Hepatocyte (in vitro differentiated cells): ENCODE measurements at regions not wholly inside any gene's neighbourhood (a gene's known extent, or its start where the extent isn't known, plus 50 kb on each side); places are given as distances from the start of the nearest gene placed in this dataset.

Source experiments
- DNase-seq: peaks from one replicate; pipeline ENCODE4 v3.0.0-alpha.2; 2016; ENCODE audit warnings: low spot score
- H2AFZ ChIP-seq: fragments of 200-600 bp; sonication (generic); 2 replicates; pipeline ENCODE4 v1.6.0; 2016; ENCODE audit warnings: antibody characterized with exemption, mild to moderate bottlenecking
- H3K27ac ChIP-seq: fragments of 200-600 bp; sonication (generic); 2 replicates; pipeline ENCODE4 v1.5.1; 2016; ENCODE audit warnings: mild to moderate bottlenecking
- H3K27me3 ChIP-seq: fragments of 200-600 bp; sonication (generic); 2 replicates; pipeline ENCODE4 v1.6.1; 2016
- H3K36me3 ChIP-seq: fragments of 200-600 bp; sonication (generic); replicated peaks from 2 replicates; pipeline ENCODE4 v1.5.1; 2016; ENCODE audit warnings: low read depth; ENCODE audit not compliant: insufficient read depth
- H3K4me1 ChIP-seq: fragments of 200-600 bp; sonication (generic); 2 replicates; pipeline ENCODE4 v1.5.1; 2016; ENCODE audit warnings: mild to moderate bottlenecking, moderate library complexity; ENCODE audit not compliant: insufficient read depth
- H3K4me2 ChIP-seq: fragments of 200-600 bp; sonication (generic); 2 replicates; pipeline ENCODE4 v1.6.0; 2016
- H3K4me3 ChIP-seq: fragments of 200-600 bp; sonication (generic); 2 replicates; pipeline ENCODE4 v1.5.1; 2016; ENCODE audit warnings: mild to moderate bottlenecking
- H3K79me2 ChIP-seq: fragments of 200-600 bp; sonication (generic); 2 replicates; pipeline ENCODE4 v1.6.0; 2017; ENCODE audit warnings: mild to moderate bottlenecking
- H3K9me2 ChIP-seq: fragments of 200-600 bp; sonication (generic); replicated peaks from 2 replicates; pipeline ENCODE4 v1.6.0; 2017; ENCODE audit warnings: mild to moderate bottlenecking; ENCODE audit not compliant: insufficient read depth
- H3K9me3 ChIP-seq: fragments of 200-600 bp; sonication (generic); 2 replicates; pipeline ENCODE4 v1.5.1; 2016; ENCODE audit warnings: low read depth, mild to moderate bottlenecking
- H4K20me1 ChIP-seq: fragments of 200-600 bp; sonication (generic); 2 replicates; pipeline ENCODE4 v1.6.0; 2016; ENCODE audit warnings: mild to moderate bottlenecking; ENCODE audit not compliant: insufficient read depth, poor library complexity, severe bottlenecking
- EZH2 ChIP-seq: fragments of 200-600 bp; sonication (generic); IDR thresholded peaks from 2 replicates; pipeline ENCODE4 v1.6.1; 2016; ENCODE audit warnings: antibody characterized with exemption, mild to moderate bottlenecking, borderline replicate concordance
- EZH2phosphoT487 ChIP-seq: fragments of 200-600 bp; sonication (generic); IDR thresholded peaks from one replicate; pipeline ENCODE4 v1.6.1; 2018; ENCODE audit warnings: antibody characterized with exemption, mild to moderate bottlenecking, low read depth, moderate library complexity; ENCODE audit not compliant: unreplicated experiment, severe bottlenecking
- WGBS: methylation state at CpG from one replicate; pipeline ENCODE4 v1.1.6; 2016; ENCODE audit warnings: low lambda C conversion rate; ENCODE audit errors: missing lambda C conversion rate; 5-methylcytosine and 5-hydroxymethylcytosine counted together
- TF ChIP-seq, protein P1 (sequence below): fragments of 200-600 bp; sonication (generic); IDR thresholded peaks from 2 replicates; pipeline ENCODE4 v1.5.1; 2016; ENCODE audit warnings: antibody characterized with exemption, mild to moderate bottlenecking; ENCODE audit not compliant: poor library complexity

DNA sequence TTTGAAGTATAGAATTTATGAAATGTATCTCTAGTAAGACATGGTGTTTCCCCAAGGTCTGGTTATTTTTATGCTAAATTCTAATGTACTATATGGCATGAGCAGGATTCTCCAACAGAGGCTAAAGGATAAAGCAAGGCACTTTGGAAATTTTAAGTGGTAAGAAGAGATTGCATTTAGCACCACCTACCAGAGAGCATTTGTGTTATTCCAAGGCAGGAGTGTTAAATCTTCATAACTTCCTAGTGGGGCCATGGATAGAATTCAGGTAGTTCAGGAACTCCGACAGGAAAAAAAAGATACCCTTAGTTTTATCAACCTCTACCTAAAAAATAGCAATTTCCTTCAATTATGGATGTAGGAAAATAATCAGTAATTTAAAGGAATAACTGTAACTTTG is 497.4 kb upstream of the CRIM1 start:
- Histone ChIP-seq H3K27ac (no peak overlapping the region), H3K79me2 (no peaks in the 10 kb centered on the region), H3K4me2 (no peak overlapping the region), H3K4me3 (no peak overlapping the region), H3K9me2 (no peaks in the 10 kb centered on the region), H3K9me3 (no peaks in the 10 kb centered on the region), H3K27me3 (no peaks in the 10 kb centered on the region), H3K36me3 (no peaks in the 10 kb centered on the region), H3K4me1 (no peaks in the 10 kb centered on the region), H4K20me1 (no peaks in the 10 kb centered on the region), H2AFZ (no peak overlapping the region)
- WGBS: 89% methylated on average over 1 of the region's 1 CpG
- TF ChIP-seq EZH2 (no peak), EZH2phosphoT487 (no peak)
- TF ChIP-seq, protein P1, sequence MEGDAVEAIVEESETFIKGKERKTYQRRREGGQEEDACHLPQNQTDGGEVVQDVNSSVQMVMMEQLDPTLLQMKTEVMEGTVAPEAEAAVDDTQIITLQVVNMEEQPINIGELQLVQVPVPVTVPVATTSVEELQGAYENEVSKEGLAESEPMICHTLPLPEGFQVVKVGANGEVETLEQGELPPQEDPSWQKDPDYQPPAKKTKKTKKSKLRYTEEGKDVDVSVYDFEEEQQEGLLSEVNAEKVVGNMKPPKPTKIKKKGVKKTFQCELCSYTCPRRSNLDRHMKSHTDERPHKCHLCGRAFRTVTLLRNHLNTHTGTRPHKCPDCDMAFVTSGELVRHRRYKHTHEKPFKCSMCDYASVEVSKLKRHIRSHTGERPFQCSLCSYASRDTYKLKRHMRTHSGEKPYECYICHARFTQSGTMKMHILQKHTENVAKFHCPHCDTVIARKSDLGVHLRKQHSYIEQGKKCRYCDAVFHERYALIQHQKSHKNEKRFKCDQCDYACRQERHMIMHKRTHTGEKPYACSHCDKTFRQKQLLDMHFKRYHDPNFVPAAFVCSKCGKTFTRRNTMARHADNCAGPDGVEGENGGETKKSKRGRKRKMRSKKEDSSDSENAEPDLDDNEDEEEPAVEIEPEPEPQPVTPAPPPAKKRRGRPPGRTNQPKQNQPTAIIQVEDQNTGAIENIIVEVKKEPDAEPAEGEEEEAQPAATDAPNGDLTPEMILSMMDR: no peak
- no peak for DNase-seq

DNA sequence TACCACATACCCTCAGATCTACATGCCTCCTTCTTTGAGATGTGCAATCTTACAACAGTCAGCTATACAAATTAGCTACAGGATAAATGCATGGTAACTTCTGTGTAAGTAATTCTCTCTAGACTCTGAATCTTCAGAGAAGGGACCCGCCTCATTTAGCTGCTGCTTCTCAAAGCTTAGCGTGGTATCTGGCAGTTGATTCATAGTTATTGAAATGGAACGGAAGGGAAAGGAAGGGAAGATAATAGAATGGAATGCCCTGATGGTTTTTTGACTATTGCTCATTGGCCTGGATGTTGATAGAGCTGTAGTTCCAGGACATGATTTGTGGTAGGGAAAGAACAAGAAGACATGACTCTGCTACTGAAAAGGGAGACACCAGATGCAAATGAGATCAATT is 498.1 kb upstream of the CRIM1 start:
- H3K27ac ChIP-seq: no peak overlapping the region
- H3K4me2 ChIP-seq: no peak overlapping the region
- H3K27me3 ChIP-seq: no peaks in the 10 kb centered on the region
- H3K79me2 ChIP-seq: no peaks in the 10 kb centered on the region
- DNase-seq: no peak
- H2AFZ ChIP-seq: no peak overlapping the region
- H3K9me2 ChIP-seq: no peaks in the 10 kb centered on the region
- H4K20me1 ChIP-seq: no peaks in the 10 kb centered on the region
- WGBS: 86% methylated on average over 3 of the region's 3 CpGs
- no peaks in the 10 kb centered on the region for H3K9me3 ChIP-seq
- H3K4me1 ChIP-seq: no peaks in the 10 kb centered on the region
- H3K36me3 ChIP-seq: no peaks in the 10 kb centered on the region
- no peak overlapping the region for H3K4me3 ChIP-seq
- TF ChIP-seq EZH2: no peak
- TF ChIP-seq EZH2phosphoT487: no peak
- TF ChIP-seq, protein P1: no peak

DNA sequence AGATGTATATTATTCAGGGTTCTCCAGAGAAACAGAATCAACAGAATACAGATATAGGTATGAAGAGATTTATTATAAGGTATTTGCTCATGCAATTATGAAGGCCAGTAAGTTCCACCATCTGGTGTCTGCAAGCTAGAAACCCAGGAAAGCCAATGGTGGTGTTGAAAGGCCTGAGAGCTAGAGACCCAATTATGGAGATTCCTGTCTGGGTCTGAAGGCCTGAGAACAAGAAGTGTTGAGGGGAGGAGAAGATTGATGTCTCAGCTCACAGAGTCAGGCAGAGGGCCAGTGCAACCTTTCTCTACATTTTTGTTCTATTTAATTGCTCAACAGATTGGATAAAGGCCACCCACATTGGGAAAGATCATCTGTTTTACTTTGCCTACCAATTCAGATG is 524.2 kb upstream of the CRIM1 start:
- Histone ChIP-seq H3K4me1 (no peaks in the 10 kb centered on the region), H3K27ac (no peak overlapping the region), H3K9me2 (no peaks in the 10 kb centered on the region), H2AFZ (no peak overlapping the region), H3K27me3 (no peaks in the 10 kb centered on the region), H3K9me3 (no peaks in the 10 kb centered on the region), H3K4me3 (no peak overlapping the region), H3K4me2 (no peak overlapping the region), H4K20me1 (no peaks in the 10 kb centered on the region), H3K36me3 (no peaks in the 10 kb centered on the region), H3K79me2 (no peaks in the 10 kb centered on the region)
- TF ChIP-seq, protein P1: no peak
- no peak for TF ChIP-seq EZH2
- TF ChIP-seq EZH2phosphoT487: no peak
- no peak for DNase-seq

DNA sequence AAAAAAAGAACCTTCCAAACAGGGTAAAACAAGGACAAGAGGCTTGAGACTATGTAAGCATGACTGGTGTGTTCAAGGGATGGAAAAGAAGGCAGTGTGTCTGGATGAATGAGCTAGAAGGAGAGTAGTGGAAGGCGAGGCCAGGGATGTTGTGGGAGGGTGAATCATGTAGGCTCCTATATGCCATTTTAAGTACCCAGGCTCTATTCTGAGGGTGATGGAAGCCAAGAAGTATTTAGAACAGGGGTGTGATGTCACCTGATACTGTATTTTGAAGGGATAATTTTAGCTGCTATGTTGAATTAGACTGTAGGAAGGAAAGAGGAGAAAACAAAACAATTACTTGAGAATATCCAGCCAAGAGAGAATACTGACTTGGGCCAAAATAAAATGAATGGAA is 524.7 kb upstream of the CRIM1 start:
- H4K20me1 ChIP-seq: no peaks in the 10 kb centered on the region
- no peaks in the 10 kb centered on the region for H3K79me2 ChIP-seq
- WGBS: 82% methylated on average over 1 of the region's 1 CpG
- no peak overlapping the region for H3K4me2 ChIP-seq
- H3K9me2 ChIP-seq: no peaks in the 10 kb centered on the region
- no peak for TF ChIP-seq EZH2
- TF ChIP-seq, protein P1: no peak
- TF ChIP-seq EZH2phosphoT487: no peak
- H3K9me3 ChIP-seq: no peaks in the 10 kb centered on the region
- DNase-seq: no peak
- H3K27me3 ChIP-seq: no peaks in the 10 kb centered on the region
- no peaks in the 10 kb centered on the region for H3K36me3 ChIP-seq
- H3K27ac ChIP-seq: no peak overlapping the region
- no peak overlapping the region for H3K4me3 ChIP-seq
- no peaks in the 10 kb centered on the region for H3K4me1 ChIP-seq
- no peak overlapping the region for H2AFZ ChIP-seq
